ENCODE measurements at regions not wholly inside any gene's neighbourhood (a gene's known extent, or its start where the extent isn't known, plus 50 kb on each side); places are given as distances from the start of the nearest gene placed in this dataset.

DNA sequence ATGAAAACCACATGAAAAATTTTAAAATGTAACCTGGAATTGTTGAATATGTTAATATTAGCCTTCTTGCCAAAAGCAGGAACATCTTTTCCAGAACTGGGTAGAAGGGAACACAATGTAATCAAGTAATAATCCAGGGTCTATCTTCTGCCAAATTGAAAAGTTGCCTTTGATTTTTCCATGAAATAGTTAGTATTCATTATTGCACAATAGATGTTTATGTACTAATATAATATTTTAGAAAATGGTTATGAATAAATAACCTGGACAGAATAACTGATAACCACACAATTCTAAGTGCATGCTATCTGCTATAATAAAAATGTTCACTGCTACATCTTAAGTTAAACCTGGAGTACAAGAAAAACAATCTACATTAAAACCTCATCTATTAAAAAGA lies 802.3 kb downstream of the LIG4 start:
- BruUV-seq (replicated peaks), result no TSS peak
- intact Hi-C loops (cut with micrococcal nuclease; ENCODE audit: unreplicated experiment), result no loop called here
- H3K27me3 ChIP-seq (ENCODE audit: insufficient read depth, low read depth), result no peaks in the 10 kb centered on the region
- no peaks in the 10 kb centered on the region for H3K9me3 ChIP-seq (ENCODE audit: insufficient read depth, low read depth)
- H3K79me2 ChIP-seq (ENCODE audit: low read depth), result no peaks in the 10 kb centered on the region
- no peaks in the 10 kb centered on the region for H3F3A ChIP-seq (ENCODE audit: insufficient read depth, low read depth)
- H3K9me2 ChIP-seq (ENCODE audit: insufficient read depth), result no peaks in the 10 kb centered on the region; the same call in 1 of the 2 replicates
- no peak overlapping the region for H3K27ac ChIP-seq
- H3K4me2 ChIP-seq, result no peak overlapping the region
- H4K20me1 ChIP-seq (ENCODE audit: insufficient read depth), result no peaks in the 10 kb centered on the region
- DNase-seq, result no peak
- H2AFZ ChIP-seq, result no peak overlapping the region
- TF ChIP-seq, protein P1, sequence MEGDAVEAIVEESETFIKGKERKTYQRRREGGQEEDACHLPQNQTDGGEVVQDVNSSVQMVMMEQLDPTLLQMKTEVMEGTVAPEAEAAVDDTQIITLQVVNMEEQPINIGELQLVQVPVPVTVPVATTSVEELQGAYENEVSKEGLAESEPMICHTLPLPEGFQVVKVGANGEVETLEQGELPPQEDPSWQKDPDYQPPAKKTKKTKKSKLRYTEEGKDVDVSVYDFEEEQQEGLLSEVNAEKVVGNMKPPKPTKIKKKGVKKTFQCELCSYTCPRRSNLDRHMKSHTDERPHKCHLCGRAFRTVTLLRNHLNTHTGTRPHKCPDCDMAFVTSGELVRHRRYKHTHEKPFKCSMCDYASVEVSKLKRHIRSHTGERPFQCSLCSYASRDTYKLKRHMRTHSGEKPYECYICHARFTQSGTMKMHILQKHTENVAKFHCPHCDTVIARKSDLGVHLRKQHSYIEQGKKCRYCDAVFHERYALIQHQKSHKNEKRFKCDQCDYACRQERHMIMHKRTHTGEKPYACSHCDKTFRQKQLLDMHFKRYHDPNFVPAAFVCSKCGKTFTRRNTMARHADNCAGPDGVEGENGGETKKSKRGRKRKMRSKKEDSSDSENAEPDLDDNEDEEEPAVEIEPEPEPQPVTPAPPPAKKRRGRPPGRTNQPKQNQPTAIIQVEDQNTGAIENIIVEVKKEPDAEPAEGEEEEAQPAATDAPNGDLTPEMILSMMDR (conservative IDR thresholded peaks at IDR 0.05), result no peak
- TF ChIP-seq EZH2 (IDR thresholded peaks at IDR 0.05; ENCODE audit: low read depth), result no peak
- ChIA-PET POLR2A (ENCODE audit: unreplicated experiment) (no interaction called here), CTCF (no interaction called here)
- no peaks in the 10 kb centered on the region for H3K4me1 ChIP-seq (replicated peaks; ENCODE audit: insufficient read depth)
- no peak overlapping the region for H3K4me3 ChIP-seq
- H3K36me3 ChIP-seq (ENCODE audit: low read depth), result no peaks in the 10 kb centered on the region

DNA sequence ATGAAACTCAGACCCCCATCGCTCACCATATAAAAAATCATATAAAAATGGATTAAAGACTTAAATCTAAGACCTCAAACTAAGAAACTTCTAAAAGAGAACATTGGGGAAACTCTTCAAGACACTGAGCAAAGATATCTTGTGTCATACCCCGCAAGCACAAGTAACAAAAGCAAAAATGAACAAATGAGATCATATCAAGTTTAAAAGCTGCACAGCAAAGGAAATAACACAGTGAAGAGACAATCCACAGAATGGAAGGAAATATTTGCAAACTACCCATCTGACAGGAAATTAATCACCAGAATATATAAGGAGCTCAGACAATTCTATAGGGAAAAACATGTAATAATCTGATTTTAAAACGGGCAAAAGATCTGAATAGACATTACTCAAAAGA lies 808.3 kb downstream of the LIG4 start:
- no peak overlapping the region for H3K27ac ChIP-seq
- intact Hi-C loops (cut with micrococcal nuclease; ENCODE audit: unreplicated experiment), result no loop called here
- H3F3A ChIP-seq (ENCODE audit: insufficient read depth, low read depth), result no peaks in the 10 kb centered on the region
- no peaks in the 10 kb centered on the region for H3K4me1 ChIP-seq (replicated peaks; ENCODE audit: insufficient read depth)
- H3K9me3 ChIP-seq (ENCODE audit: insufficient read depth, low read depth), result no peaks in the 10 kb centered on the region; the same call in 1 of the 2 replicates
- H3K9me2 ChIP-seq (ENCODE audit: insufficient read depth), result no peaks in the 10 kb centered on the region
- no peak for TF ChIP-seq EZH2 (IDR thresholded peaks at IDR 0.05; ENCODE audit: low read depth)
- TF ChIP-seq, protein P1 (conservative IDR thresholded peaks at IDR 0.05), result no peak
- BruUV-seq (replicated peaks), result no TSS peak
- CTCF ChIA-PET, result no interaction called here
- no peak overlapping the region for H3K4me3 ChIP-seq
- H4K20me1 ChIP-seq (ENCODE audit: insufficient read depth), result no peaks in the 10 kb centered on the region
- H3K4me2 ChIP-seq, result no peak overlapping the region
- H3K79me2 ChIP-seq (ENCODE audit: low read depth), result no peaks in the 10 kb centered on the region
- no peak for DNase-seq
- no peak overlapping the region for H2AFZ ChIP-seq
- POLR2A ChIA-PET (ENCODE audit: unreplicated experiment), result no interaction called here
- H3K36me3 ChIP-seq (ENCODE audit: low read depth), result no peaks in the 10 kb centered on the region
- H3K27me3 ChIP-seq (ENCODE audit: insufficient read depth, low read depth), result no peaks in the 10 kb centered on the region

DNA sequence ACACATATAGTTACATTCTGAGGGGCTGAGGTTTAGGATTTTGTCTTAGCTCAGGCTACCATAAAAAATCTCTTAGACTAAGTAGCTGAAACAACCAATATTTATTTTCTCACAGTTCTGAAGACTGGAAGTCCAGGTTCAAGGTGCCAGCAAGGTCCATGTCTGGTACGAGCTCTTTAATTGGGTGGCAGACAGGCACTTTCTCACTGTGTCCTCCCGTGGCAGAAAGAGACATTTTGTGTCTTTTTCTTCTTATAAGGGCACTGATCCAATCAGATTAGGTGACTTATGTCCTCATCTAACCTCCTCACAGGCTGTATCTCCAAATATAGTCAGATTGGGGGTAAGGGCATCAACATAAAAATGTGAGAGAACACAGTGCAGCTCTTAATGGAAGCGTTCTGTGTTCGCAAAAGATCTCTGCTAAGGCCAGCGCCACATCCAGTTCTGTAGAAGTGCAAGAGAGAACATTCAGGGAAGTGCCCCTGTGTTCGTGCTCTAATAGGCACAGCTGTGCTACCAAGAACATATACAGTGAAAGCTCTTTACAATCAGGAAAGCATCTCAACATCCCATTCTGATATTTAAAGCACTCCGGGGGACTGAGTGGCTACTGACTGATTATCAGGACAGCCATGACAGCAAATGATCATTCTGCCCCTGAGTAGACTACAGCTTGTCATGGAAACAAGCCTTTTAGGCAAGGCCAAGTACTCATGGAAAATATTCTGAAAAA lies 819.2 kb downstream of the LIG4 start:
- Histone ChIP-seq H3K9me3 (ENCODE audit: insufficient read depth, low read depth) (no peaks in the 10 kb centered on the region), H3K9me2 (ENCODE audit: insufficient read depth) (no peaks in the 10 kb centered on the region; the same call in 1 of the 2 replicates), H3K4me3 (no peak overlapping the region), H3K36me3 (ENCODE audit: low read depth) (no peaks in the 10 kb centered on the region), H3F3A (ENCODE audit: insufficient read depth, low read depth) (no peaks in the 10 kb centered on the region), H4K20me1 (ENCODE audit: insufficient read depth) (no peaks in the 10 kb centered on the region), H3K4me1 (replicated peaks; ENCODE audit: insufficient read depth) (no peaks in the 10 kb centered on the region), H3K4me2 (no peak overlapping the region), H2AFZ (no peak overlapping the region), H3K27me3 (ENCODE audit: insufficient read depth, low read depth) (no peaks in the 10 kb centered on the region), H3K27ac (no peak overlapping the region), H3K79me2 (ENCODE audit: low read depth) (no peaks in the 10 kb centered on the region)
- intact Hi-C loops (cut with micrococcal nuclease; ENCODE audit: unreplicated experiment), result no loop called here
- TF ChIP-seq, protein P1 (conservative IDR thresholded peaks at IDR 0.05), result no peak
- TF ChIP-seq EZH2 (IDR thresholded peaks at IDR 0.05; ENCODE audit: low read depth), result no peak
- ChIA-PET POLR2A (ENCODE audit: unreplicated experiment) (no interaction called here), CTCF (no interaction called here)
- no peak for DNase-seq
- no TSS peak for BruUV-seq (replicated peaks)
